ENCODE measurements at regions not wholly inside any gene's neighbourhood (a gene's known extent, or its start where the extent isn't known, plus 50 kb on each side); places are given as distances from the start of the nearest gene placed in this dataset.

- no peak for TF ChIP-seq TAF1 (IDR thresholded peaks at IDR 0.05; ENCODE audit: borderline replicate concordance, low read depth, low read length)
- TF ChIP-seq POLR2AphosphoS5 (IDR thresholded peaks at IDR 0.05; ENCODE audit: low read depth, low read length), result no peak
Measured at GRCh38 chr1:216841165-216841564, 117.9 kb upstream of the ESRRG start.

Data from GM12892 (cell line).